Keratinocyte (primary cell): ENCODE measurements at regions not wholly inside any gene's neighbourhood (a gene's known extent, or its start where the extent isn't known, plus 50 kb on each side); places are given as distances from the start of the nearest gene placed in this dataset.

Experiments
- DNase-seq: peaks from one replicate; pipeline ENCODE4 v3.0.0-alpha.2; 2011; ENCODE audit warnings: low read depth, missing footprints, low spot score
- FAIRE-seq: peaks from 2 replicates; lab custom pipeline; 2011; peaks lifted over from hg19 to GRCh38; lab: Jason Lieb, UNC
- H2AFZ ChIP-seq: 2 replicates; pipeline ENCODE4 v1.6.0; 2012; ENCODE audit warnings: low read length, control low read depth, inconsistent platforms; ENCODE audit not compliant: control insufficient read depth
- H3K27ac ChIP-seq: 2 replicates; pipeline ENCODE4 v1.5.1; 2011; ENCODE audit warnings: low read length; ENCODE audit not compliant: control insufficient read depth, insufficient read depth
- H3K27me3 ChIP-seq: 3 replicates; pipeline ENCODE4 v1.6.0; 2011; ENCODE audit warnings: low read length; ENCODE audit not compliant: control insufficient read depth, insufficient read depth; ENCODE audit errors: extremely low read depth
- H3K36me3 ChIP-seq, 2 experiments: 2 replicates in 1 of 2; 3 replicates in 1 of 2; pipeline ENCODE4 v1.5.1; 2011; ENCODE audit warnings: low read length in 2 of 2, mild to moderate bottlenecking in 1 of 2; ENCODE audit not compliant: control insufficient read depth in 2 of 2, insufficient read depth in 2 of 2; ENCODE audit errors: extremely low read depth in 1 of 2
- H3K4me1 ChIP-seq: 3 replicates; pipeline ENCODE4 v1.5.1; 2011; ENCODE audit warnings: low read length; ENCODE audit not compliant: control insufficient read depth, insufficient read depth; ENCODE audit errors: extremely low read depth
- H3K4me2 ChIP-seq: 3 replicates; pipeline ENCODE4 v1.6.0; 2011; ENCODE audit warnings: low read depth, low read length; ENCODE audit not compliant: control insufficient read depth, insufficient read depth; ENCODE audit errors: extremely low read depth
- H3K4me3 ChIP-seq, 3 experiments: fragments of 200-600 bp in 1 of 3; sonication (generic) in 1 of 3; 2 replicates in 2 of 3; 3 replicates in 1 of 3; pipeline ENCODE4 v1.5.1; 2011 to 2016; ENCODE audit warnings: low read length in 3 of 3, mild to moderate bottlenecking in 3 of 3, control low read depth in 2 of 3, inconsistent platforms in 1 of 3, low read depth in 1 of 3, mixed read lengths in 1 of 3, mixed run types in 1 of 3, moderate library complexity in 1 of 3; ENCODE audit not compliant: control insufficient read depth in 2 of 3, insufficient read depth in 2 of 3; ENCODE audit errors: extremely low read depth in 1 of 3
- H3K79me2 ChIP-seq: 2 replicates; pipeline ENCODE4 v1.6.0; 2012; ENCODE audit warnings: low read length; ENCODE audit not compliant: control insufficient read depth, insufficient read depth
- H3K9ac ChIP-seq: 3 replicates; pipeline ENCODE4 v1.6.0; 2011; ENCODE audit warnings: low read length; ENCODE audit not compliant: control insufficient read depth, insufficient read depth; ENCODE audit errors: extremely low read depth
- H3K9me1 ChIP-seq: 3 replicates; pipeline ENCODE4 v1.6.0; 2011; ENCODE audit warnings: low read length; ENCODE audit not compliant: control insufficient read depth, insufficient read depth; ENCODE audit errors: extremely low read depth
- H3K9me3 ChIP-seq: 2 replicates; pipeline ENCODE4 v1.5.1; 2012; ENCODE audit warnings: low read depth, low read length; ENCODE audit not compliant: control insufficient read depth
- H4K20me1 ChIP-seq: 3 replicates; pipeline ENCODE4 v1.6.0; 2011; ENCODE audit warnings: low read length; ENCODE audit not compliant: control insufficient read depth, insufficient read depth; ENCODE audit errors: extremely low read depth
- CTCF ChIP-seq, 3 experiments: IDR thresholded peaks in 1 of 3; conservative IDR thresholded peaks in 1 of 3; optimal IDR thresholded peaks in 1 of 3; 2 replicates in 2 of 3; 3 replicates in 1 of 3; pipeline versions ENCODE3 to v1.5.1; 2011; ENCODE audit warnings: low read length in 3 of 3, mild to moderate bottlenecking in 3 of 3, moderate library complexity in 2 of 3, control low read depth in 1 of 3, inconsistent platforms in 1 of 3; ENCODE audit not compliant: insufficient read depth in 2 of 3; ENCODE audit errors: extremely low read depth in 1 of 3
- EZH2 ChIP-seq: IDR thresholded peaks from one replicate; pipeline ENCODE4 v1.6.1; 2012; ENCODE audit warnings: inconsistent platforms, mild to moderate bottlenecking, low read length, moderate library complexity
- dilution Hi-C: fragments of 300-500 bp; cut with MboI; formaldehyde crosslinking; loops from one replicate; pipeline ENCODE4 v1.7.0; 2020; ENCODE audit warnings: low sequenced_read_pairs; ENCODE audit not compliant: extremely low pct_ligation_motif_present

DNA sequence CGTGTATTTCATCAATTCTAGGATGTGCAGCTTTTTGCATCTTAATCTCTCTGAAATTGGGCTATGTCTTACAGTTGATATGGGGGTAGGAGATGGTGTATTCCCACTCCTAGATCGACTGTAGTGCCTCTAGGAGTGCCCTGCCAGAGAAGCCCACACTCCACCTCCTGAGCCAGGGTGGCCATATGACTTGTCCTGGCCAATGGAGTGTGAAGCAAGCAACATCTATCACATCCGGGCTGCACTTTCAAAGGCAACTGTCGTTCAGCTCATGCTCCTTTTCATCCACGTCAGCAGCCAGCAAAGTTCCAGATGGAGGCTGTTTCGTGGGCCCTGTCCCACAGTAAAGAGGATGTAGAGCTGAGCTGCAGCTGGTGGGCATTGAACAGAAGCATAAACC, 149.4 kb upstream of the SLC1A4 start:
- FAIRE-seq (no peak), DNase-seq (no peak)
- Histone ChIP-seq H3K9me3 (no peaks in the 10 kb centered on the region), H3K79me2 (no peaks in the 10 kb centered on the region), H3K9ac (no peak overlapping the region), H3K4me1 (peaks cover 28% of the 10 kb centered on the region), H3K36me3 (no peaks in the 10 kb centered on the region), H3K27me3 (no peaks in the 10 kb centered on the region), H3K4me2 (no peak overlapping the region), H3K27ac (no peak overlapping the region), H4K20me1 (no peaks in the 10 kb centered on the region), H3K4me3 (no peak overlapping the region), H3K9me1 (no peaks in the 10 kb centered on the region), H2AFZ (no peak overlapping the region)
- dilution Hi-C loops = no loop called here
- TF ChIP-seq CTCF (optimal IDR thresholded peaks at IDR 0.05 in 1 of 3, IDR thresholded peaks at IDR 0.05 in 1 of 3, conservative IDR thresholded peaks at IDR 0.05 in 1 of 3; ENCODE audit: extremely low read depth in 1 of 3, insufficient read depth in 2 of 3, low read length in 3 of 3) (no peak), EZH2 (no peak)

DNA sequence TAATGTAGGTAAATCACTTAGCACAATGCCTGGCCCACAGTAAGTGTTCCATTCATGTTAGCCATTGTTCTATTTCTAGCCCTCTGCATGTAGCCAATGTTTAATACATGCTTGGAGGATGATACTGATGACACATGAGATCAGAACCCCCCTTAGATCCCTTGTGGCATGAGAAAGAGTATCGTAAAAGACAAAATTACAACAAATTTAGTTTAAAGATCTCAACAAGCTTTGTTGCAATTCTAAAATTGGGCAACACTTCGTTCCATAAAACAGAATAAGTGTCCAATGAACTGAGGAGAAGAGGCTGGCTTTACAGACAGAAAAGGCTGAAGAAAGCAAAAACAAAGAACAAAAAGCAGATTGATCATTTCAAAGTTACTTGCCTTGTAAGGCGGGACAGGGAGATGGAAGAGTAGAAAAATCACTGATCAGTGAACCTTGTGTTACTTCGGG, 148.7 kb upstream of the SLC1A4 start:
- no peaks in the 10 kb centered on the region for H3K27me3 ChIP-seq
- H4K20me1 ChIP-seq = no peaks in the 10 kb centered on the region
- H3K4me2 ChIP-seq = no peak overlapping the region
- TF ChIP-seq CTCF (optimal IDR thresholded peaks at IDR 0.05 in 1 of 3, IDR thresholded peaks at IDR 0.05 in 1 of 3, conservative IDR thresholded peaks at IDR 0.05 in 1 of 3; ENCODE audit: extremely low read depth in 1 of 3, insufficient read depth in 2 of 3, low read length in 3 of 3) = no peak
- no peak for TF ChIP-seq EZH2
- H2AFZ ChIP-seq = no peak overlapping the region
- DNase-seq (no peak), FAIRE-seq (no peak)
- H3K9ac ChIP-seq = no peak overlapping the region
- H3K9me1 ChIP-seq = no peaks in the 10 kb centered on the region
- H3K4me3 ChIP-seq = no peak overlapping the region
- no peaks in the 10 kb centered on the region for H3K79me2 ChIP-seq
- H3K36me3 ChIP-seq = no peaks in the 10 kb centered on the region
- H3K4me1 ChIP-seq = peaks cover 28% of the 10 kb centered on the region
- H3K9me3 ChIP-seq = no peaks in the 10 kb centered on the region
- dilution Hi-C loops = no loop called here
- H3K27ac ChIP-seq = no peak overlapping the region
